MM.1S (cell line): ENCODE measurements at regions not wholly inside any gene's neighbourhood (a gene's known extent, or its start where the extent isn't known, plus 50 kb on each side); places are given as distances from the start of the nearest gene placed in this dataset.

Source experiments
- DNase-seq: peaks from one replicate; pipeline ENCODE4 v3.0.0-alpha.2; 2015
- H2AFZ ChIP-seq: fragments of 300-600 bp; sonication (generic); 2 replicates; pipeline ENCODE4 v1.6.0; 2016; ENCODE audit warnings: antibody characterized with exemption, low read length
- H3F3A ChIP-seq: fragments of 300-600 bp; sonication (generic); 2 replicates; pipeline ENCODE4 v1.6.1; 2016; ENCODE audit warnings: mild to moderate bottlenecking, antibody characterized with exemption, low read length, moderate library complexity, mixed read lengths; ENCODE audit not compliant: insufficient read depth
- H3K27ac ChIP-seq: fragments of 300-600 bp; sonication (generic); 2 replicates; pipeline ENCODE4 v1.5.1; 2016; ENCODE audit warnings: mild to moderate bottlenecking, low read length
- H3K27me3 ChIP-seq: fragments of 300-600 bp; sonication (generic); replicated peaks from 2 replicates; pipeline ENCODE4 v1.6.0; 2016; ENCODE audit warnings: low read length; ENCODE audit not compliant: insufficient read depth
- H3K36me3 ChIP-seq: fragments of 300-600 bp; sonication (generic); replicated peaks from 2 replicates; pipeline ENCODE4 v1.6.1; 2016; ENCODE audit warnings: mild to moderate bottlenecking, low read length, mixed read lengths; ENCODE audit not compliant: insufficient read depth
- H3K4me1 ChIP-seq: fragments of 300-600 bp; sonication (generic); 2 replicates; pipeline ENCODE4 v1.6.1; 2016; ENCODE audit warnings: low read length, mixed read lengths
- H3K4me2 ChIP-seq: fragments of 300-600 bp; sonication (generic); 2 replicates; pipeline ENCODE4 v1.6.0; 2016; ENCODE audit warnings: low read depth, low read length
- H3K4me3 ChIP-seq: fragments of 300-600 bp; sonication (generic); 2 replicates; pipeline ENCODE4 v1.5.1; 2016; ENCODE audit warnings: low read length, mixed read lengths
- H3K79me2 ChIP-seq: fragments of 300-600 bp; sonication (generic); 2 replicates; pipeline ENCODE4 v1.6.1; 2016; ENCODE audit warnings: mixed run types, low read length, mixed read lengths
- H3K9ac ChIP-seq: fragments of 300-600 bp; sonication (generic); 2 replicates; pipeline ENCODE4 v1.6.1; 2016; ENCODE audit warnings: low read length, mixed read lengths
- H3K9me2 ChIP-seq: fragments of 300-600 bp; sonication (generic); replicated peaks from 2 replicates; pipeline ENCODE4 v1.6.1; 2016; ENCODE audit warnings: mild to moderate bottlenecking, low read length, mixed read lengths; ENCODE audit not compliant: insufficient read depth
- H3K9me3 ChIP-seq: fragments of 300-600 bp; sonication (generic); replicated peaks from 2 replicates; pipeline ENCODE4 v1.6.1; 2016; ENCODE audit warnings: mild to moderate bottlenecking, low read length, mixed read lengths; ENCODE audit not compliant: insufficient read depth
- H4K20me1 ChIP-seq: fragments of 300-600 bp; sonication (generic); 2 replicates; pipeline ENCODE4 v1.6.1; 2016; ENCODE audit warnings: mild to moderate bottlenecking, low read length, moderate library complexity, mixed read lengths; ENCODE audit not compliant: insufficient read depth
- CTCF ChIP-seq: fragments of 300-600 bp; sonication (generic); IDR thresholded peaks from 2 replicates; pipeline ENCODE4 v1.5.1; 2016; ENCODE audit warnings: antibody characterized with exemption, low read length, mixed read lengths
- EZH2 ChIP-seq: fragments of 300-600 bp; sonication (generic); optimal IDR thresholded peaks from 2 replicates; pipeline ENCODE3; 2017; ENCODE audit warnings: low read depth, mild to moderate bottlenecking, antibody characterized with exemption, low read length, mixed read lengths
- EZH2phosphoT487 ChIP-seq: fragments of 300-600 bp; sonication (generic); IDR thresholded peaks from 2 replicates; pipeline ENCODE4 v1.6.1; 2018; ENCODE audit warnings: antibody characterized with exemption, low read length

GRCh38 chr15:83352119-83352518, 67.7 kb upstream of the BNC1 start:
- TF ChIP-seq CTCF = no peak
- no peak for TF ChIP-seq EZH2
- no peak for TF ChIP-seq EZH2phosphoT487
- no peaks in the 10 kb centered on the region for H4K20me1 ChIP-seq
- no peaks in the 10 kb centered on the region for H3F3A ChIP-seq
- H3K4me3 ChIP-seq = no peak overlapping the region
- H3K9ac ChIP-seq = no peak overlapping the region
- H3K9me3 ChIP-seq = no peaks in the 10 kb centered on the region
- no peaks in the 10 kb centered on the region for H3K4me1 ChIP-seq
- no peak overlapping the region for H3K27ac ChIP-seq
- H3K4me2 ChIP-seq = no peak overlapping the region
- H3K79me2 ChIP-seq = no peaks in the 10 kb centered on the region
- no peak for DNase-seq
- H2AFZ ChIP-seq = no peak overlapping the region
- H3K9me2 ChIP-seq = no peaks in the 10 kb centered on the region
- no peaks in the 10 kb centered on the region for H3K27me3 ChIP-seq
- H3K36me3 ChIP-seq = no peaks in the 10 kb centered on the region

GRCh38 chr15:83356501-83357399, 72.3 kb upstream of the BNC1 start:
- no peaks in the 10 kb centered on the region for H3F3A ChIP-seq
- no peak overlapping the region for H3K9ac ChIP-seq
- H3K79me2 ChIP-seq = no peaks in the 10 kb centered on the region

GRCh38 chr15:83358972-83359564, 74.6 kb upstream of the BNC1 start:
- no peaks in the 10 kb centered on the region for H3K27me3 ChIP-seq
- H3K4me2 ChIP-seq = no peak overlapping the region
- TF ChIP-seq EZH2 = no peak

More at GRCh38 chr15:83356501-83357399, 72.3 kb upstream of the BNC1 start:
- Histone ChIP-seq H3K9me3 (no peaks in the 10 kb centered on the region), H2AFZ (no peak overlapping the region), H3K36me3 (no peaks in the 10 kb centered on the region), H3K4me3 (no peak overlapping the region), H3K27me3 (no peaks in the 10 kb centered on the region), H3K4me1 (no peaks in the 10 kb centered on the region), H3K27ac (no peak overlapping the region), H3K9me2 (no peaks in the 10 kb centered on the region), H3K4me2 (no peak overlapping the region), H4K20me1 (no peaks in the 10 kb centered on the region)
- TF ChIP-seq CTCF = no peak
- no peak for TF ChIP-seq EZH2phosphoT487
- no peak for TF ChIP-seq EZH2
- DNase-seq = no peak

GRCh38 chr15:83362706-83363105, 78.2 kb upstream of the BNC1 start:
- H3K9me2 ChIP-seq = no peaks in the 10 kb centered on the region

More at GRCh38 chr15:83358972-83359564, 74.6 kb upstream of the BNC1 start:
- Histone ChIP-seq H2AFZ (no peak overlapping the region), H4K20me1 (no peaks in the 10 kb centered on the region), H3F3A (no peaks in the 10 kb centered on the region), H3K4me1 (no peaks in the 10 kb centered on the region), H3K9me3 (no peaks in the 10 kb centered on the region), H3K27ac (no peak overlapping the region), H3K9ac (no peak overlapping the region), H3K36me3 (no peaks in the 10 kb centered on the region), H3K79me2 (no peaks in the 10 kb centered on the region), H3K9me2 (no peaks in the 10 kb centered on the region), H3K4me3 (no peak overlapping the region)
- DNase-seq = no peak

More at GRCh38 chr15:83362706-83363105, 78.2 kb upstream of the BNC1 start:
- Histone ChIP-seq H4K20me1 (no peaks in the 10 kb centered on the region), H3K79me2 (no peaks in the 10 kb centered on the region), H3K36me3 (no peaks in the 10 kb centered on the region), H3K4me3 (no peak overlapping the region), H3K9ac (no peak overlapping the region), H3K4me2 (no peak overlapping the region), H3K4me1 (no peaks in the 10 kb centered on the region), H2AFZ (no peak overlapping the region), H3F3A (no peaks in the 10 kb centered on the region), H3K27ac (no peak overlapping the region), H3K27me3 (no peaks in the 10 kb centered on the region), H3K9me3 (no peaks in the 10 kb centered on the region)
- no peak for DNase-seq
- TF ChIP-seq EZH2 = no peak
- TF ChIP-seq CTCF = no peak
- TF ChIP-seq EZH2phosphoT487 = no peak
